DMS53 treated with DMSO at 0.1 percent for 48 hours (cell line): ENCODE measurements at regions not wholly inside any gene's neighbourhood (a gene's known extent, or its start where the extent isn't known, plus 50 kb on each side); places are given as distances from the start of the nearest gene placed in this dataset.
A peak's percentile ranks its signal among the peaks of the same experiment; 100 is the strongest.

Experiments
- DNase-seq: peaks from one replicate; lab custom pipeline; 2025; ENCODE audit not compliant: unreplicated experiment; lab: John Stamatoyannopoulos, UW

DNA sequence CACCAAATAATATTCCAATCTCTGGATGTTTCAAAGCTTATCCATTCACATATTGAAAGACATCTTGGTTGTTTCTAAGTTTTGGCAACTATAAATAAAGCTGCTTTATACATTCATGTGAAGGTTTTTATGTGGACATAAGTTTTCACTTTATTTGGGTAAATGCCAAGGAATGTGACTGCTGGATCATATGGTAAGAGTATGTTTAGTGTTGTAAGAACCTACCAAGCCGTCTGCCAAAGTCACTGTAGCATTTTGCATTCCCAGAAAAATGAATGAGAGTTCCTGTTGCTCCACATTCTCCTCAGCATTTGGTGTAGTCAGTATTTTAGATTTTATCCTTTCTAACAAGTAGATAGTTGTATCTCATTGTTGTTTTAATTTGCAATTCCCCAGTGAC lies 1047.7 kb downstream of the C4orf33 start:
- no peak for DNase-seq

- peak; percentile 23 for DNase-seq
Measured at GRCh38 chr4:130146773-130147172, 1050.8 kb downstream of the C4orf33 start.

GRCh38 chr4:130147641-130148040 lies 1051.7 kb downstream of the C4orf33 start:
- DNase-seq, result no peak

- DNase-seq, result no peak
Measured at GRCh38 chr4:130154901-130155300, 1058.9 kb downstream of the C4orf33 start.

GRCh38 chr4:130163701-130164100 lies 1067.7 kb downstream of the C4orf33 start:
- no peak for DNase-seq

DNA sequence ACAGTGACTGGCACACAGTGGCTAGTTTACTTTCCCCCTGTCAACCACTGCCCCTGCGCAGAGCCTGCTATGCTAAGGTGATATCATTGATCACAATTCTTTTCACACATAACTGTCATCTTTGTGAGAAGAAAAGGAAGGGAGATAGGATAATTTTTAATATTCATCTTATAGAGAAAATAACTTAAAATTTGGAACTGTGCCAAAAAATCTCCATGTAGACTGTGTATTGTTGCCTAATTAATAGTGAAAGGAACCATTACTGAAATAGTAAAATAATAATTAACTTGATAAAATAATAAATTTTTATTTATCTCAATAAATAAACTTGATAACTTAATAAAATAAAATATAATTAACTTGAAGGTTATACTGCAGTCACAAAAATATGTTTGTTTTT lies 1069.4 kb downstream of the C4orf33 start:
- DNase-seq, result no peak

GRCh38 chr4:130172156-130172555 lies 1076.2 kb downstream of the C4orf33 start:
- no peak for DNase-seq

- no peak for DNase-seq
Measured at GRCh38 chr4:130178106-130178505, 1082.2 kb downstream of the C4orf33 start.

DNA sequence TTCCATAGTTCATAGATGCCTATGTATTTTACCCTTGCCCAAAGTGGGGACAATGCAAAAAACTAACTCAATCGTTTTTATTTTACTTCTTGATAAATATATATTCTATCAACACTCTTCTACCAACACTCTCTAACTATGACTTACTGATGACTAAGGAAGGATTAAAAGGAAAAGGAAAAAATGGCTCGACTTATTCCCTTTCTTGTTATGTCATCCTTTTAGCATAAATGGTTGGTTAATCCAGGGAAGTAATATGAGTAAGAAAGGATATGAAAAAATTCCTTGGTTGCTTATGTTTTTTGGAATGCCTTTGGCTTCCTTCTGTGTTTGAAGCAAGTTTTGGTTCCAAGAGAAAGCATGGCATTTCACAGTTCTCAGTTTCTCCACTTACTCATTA lies 1087.1 kb downstream of the C4orf33 start:
- no peak for DNase-seq

DNA sequence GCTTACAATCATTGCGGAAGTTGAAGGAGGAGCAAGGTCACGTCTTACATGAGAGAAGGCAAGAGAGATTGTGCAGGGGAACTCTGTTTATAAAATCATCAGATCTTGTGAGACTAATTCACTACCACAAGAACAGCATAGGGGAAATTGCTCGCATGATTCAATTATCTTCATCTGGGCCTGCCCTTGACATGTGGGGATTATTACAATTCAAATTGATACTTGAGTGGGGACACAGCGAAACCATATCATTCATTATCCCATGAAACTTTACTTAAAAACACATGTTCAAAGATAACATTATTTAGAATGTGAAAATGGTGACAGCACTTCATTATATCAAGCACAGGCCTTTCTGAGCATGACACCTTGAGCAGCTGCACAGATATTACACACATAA lies 1087.8 kb downstream of the C4orf33 start:
- DNase-seq, result no peak

- no peak for DNase-seq
Measured at GRCh38 chr4:130185123-130185522, 1089.2 kb downstream of the C4orf33 start.

DNA sequence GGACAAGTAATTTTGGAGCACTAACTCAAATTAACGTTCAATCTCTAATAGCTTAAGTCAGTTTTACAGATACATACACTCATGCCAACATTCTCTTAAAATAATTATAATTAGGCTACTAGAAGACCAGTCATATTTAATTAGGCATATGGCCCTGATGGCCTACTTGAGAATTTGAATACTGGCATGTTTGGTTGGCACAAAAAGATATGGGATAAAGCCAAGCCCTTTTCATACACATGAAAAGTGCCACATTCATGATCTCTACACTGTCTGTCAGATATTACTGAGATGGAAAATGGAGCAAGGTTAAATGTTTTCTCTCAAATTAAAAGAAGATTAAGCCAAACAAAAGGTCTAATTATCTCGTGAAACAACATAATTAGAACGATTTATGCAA lies 1091.0 kb downstream of the C4orf33 start:
- DNase-seq, result no peak

DNA sequence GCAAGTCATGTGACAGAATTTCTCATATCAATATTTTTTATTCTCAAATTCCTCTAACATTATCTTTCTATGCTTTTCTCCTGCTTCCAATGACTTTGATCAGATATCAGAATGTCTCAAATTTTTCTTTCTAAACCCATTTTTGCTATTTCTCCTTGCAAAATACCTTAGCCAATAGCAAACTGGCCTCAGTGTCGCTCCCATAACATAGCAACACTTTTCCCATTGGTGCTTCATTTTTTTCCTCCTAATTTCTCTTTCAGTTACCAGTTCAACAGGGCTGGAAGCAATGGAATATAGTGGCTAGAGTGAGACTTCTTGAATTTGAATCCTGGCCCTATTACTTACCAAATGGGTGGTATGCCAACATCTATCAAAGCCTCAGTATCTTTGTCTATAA lies 1091.6 kb downstream of the C4orf33 start:
- no peak for DNase-seq

GRCh38 chr4:130192787-130193186 lies 1096.8 kb downstream of the C4orf33 start:
- DNase-seq, result no peak

- DNase-seq, result no peak
Measured at GRCh38 chr4:130197946-130198345, 1102.0 kb downstream of the C4orf33 start.

- no peak for DNase-seq
Measured at GRCh38 chr4:130203571-130203970, 1107.6 kb downstream of the C4orf33 start.

DNA sequence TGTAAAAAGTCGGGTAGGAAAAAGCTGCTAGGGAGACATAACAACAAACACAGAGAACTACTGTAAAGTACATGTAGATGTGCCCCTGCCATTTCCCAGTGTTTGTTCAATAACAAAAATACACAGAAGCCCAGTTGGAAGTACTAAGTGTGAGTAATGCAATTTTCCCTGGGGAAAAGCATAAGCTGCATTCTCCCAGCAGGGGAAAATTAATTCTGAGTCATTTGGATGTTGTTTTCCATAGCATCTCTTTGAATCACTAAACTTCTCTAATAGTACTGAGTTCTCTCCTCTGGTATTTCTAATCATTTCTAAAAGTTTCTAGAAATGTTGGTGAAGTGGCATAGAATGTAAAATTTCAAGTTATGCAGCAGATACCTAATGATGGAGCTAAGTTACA lies 1114.9 kb downstream of the C4orf33 start:
- DNase-seq, result peak; percentile 14

DNA sequence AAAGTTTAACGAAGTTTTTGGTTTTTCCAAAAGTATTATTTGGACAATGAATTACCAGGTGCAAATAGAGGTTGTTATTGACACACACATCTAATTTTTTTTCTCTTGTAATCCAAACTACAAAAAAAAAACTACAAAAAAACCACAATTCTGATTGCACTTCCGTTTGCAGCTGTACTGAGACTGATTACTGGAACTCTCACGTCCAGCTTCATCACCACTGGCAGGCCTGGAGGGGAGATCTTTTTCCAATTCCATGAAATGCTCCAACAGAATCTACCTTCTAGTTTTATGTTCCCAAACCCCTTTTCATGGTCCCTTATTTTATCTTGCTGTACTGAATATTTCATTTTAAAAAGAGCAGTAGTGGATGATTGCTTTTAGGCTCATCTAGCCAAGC lies 1118.3 kb downstream of the C4orf33 start:
- DNase-seq, result no peak

DNA sequence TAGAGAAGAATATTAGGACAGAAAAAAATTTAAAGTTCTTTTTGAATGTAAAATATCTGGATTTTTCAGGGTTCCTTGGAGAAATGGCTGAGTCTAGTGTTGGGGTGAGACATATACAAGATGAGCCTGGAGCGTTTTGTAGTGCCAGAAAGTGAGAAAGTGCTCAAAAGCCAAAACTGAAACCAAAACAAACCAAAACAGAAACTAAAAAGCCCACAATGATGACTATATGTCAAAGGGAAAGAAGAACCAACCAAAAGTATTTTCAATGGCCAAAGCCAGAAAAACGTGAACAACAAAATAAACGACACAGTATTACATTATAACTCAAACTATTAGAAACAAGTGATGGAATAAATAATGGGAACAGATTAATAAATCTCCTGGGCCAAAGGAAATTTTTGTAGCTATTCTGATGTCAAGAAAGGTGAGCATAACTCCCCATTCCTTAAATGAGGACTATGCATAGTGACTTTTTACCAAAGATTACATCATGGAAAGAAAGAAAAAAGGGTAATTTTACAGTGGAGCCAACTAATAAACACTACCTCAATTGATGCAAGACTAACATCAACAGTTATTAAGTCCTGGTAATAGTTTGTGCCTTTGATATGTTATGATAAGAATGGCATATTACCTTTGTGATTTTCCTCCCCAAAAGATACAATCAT lies 1137.6 kb downstream of the C4orf33 start:
- DNase-seq, result no peak

DNA sequence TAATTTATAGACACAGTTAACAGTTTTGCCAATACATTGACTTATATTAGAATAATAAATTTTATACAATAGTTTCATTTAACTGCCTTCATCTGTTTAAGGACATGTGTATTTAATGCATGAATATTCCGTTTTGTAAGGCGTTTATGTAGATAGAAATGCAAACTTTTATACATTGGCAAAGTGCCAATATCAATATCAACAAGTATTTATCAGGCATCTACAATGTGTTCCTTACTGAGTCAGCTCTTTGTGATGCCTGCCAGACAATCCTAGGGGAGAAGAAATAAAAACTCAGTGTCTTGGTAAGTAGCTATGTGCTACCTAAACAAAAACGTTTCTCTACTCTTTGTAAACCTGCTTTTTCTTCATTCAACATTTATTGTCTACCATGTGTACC lies 1142.2 kb downstream of the C4orf33 start:
- no peak for DNase-seq

DNA sequence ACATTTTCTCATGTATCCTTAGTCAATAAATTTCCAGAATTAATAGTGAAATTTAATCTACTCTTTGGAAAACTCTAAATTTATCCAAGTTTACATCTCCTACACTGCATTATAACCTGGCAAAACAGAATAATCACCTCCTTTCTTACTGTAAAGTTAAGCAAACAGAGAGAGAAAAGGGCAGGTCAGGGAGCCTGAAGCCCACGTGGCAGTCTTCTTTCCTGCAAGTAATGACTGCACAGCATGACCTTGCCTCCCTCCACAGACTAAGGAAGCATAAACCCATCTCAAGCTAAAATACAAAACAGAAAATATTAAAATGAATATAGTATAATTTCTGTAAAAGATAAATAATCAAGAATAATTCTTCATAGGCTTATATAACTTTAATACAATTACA lies 1153.0 kb downstream of the C4orf33 start:
- DNase-seq, result no peak

DNA sequence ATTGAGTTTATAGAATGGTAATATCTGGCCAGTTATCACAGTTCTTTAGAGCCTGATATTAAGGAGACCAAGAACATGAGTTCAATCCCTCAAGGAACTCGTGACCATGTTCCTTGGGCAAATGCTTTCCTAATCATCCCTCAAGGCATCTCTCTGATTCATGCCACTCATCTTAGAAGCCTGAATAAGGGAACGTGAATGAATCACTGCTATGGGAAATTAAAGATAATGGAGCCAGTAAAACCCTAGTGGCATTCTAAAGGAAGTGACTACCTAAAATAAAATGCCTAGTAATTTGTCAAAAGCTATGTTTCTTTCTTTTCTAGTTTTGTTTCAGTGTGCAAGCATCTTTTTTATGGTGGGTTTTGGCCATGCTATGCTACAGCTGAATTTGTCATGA lies 1161.3 kb downstream of the C4orf33 start:
- no peak for DNase-seq

DNA sequence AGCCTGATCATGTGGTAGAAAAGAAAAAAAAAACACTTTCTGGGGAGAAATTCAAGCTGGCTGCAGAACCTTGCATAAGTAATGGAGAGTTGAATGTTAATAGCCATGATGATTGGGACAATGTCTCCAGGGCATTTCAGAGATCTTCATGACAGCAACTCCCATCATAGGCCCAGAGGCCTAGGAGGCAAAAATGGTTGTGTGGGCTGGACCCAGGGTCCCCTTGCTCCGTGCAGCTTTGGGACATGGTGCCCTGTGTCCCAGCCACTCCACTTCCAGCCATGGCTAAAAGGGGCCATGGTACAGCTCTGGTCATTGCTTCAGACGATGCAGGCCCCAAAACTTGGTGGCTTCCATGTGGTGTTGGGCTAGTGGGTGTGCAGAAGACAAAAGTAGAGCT lies 1170.9 kb downstream of the C4orf33 start:
- no peak for DNase-seq
